Activated gamma-delta T cell treated with Interleukin-2 at 50 U/mL for 16 hours (primary cell): ENCODE measurements at regions not wholly inside any gene's neighbourhood (a gene's known extent, or its start where the extent isn't known, plus 50 kb on each side); places are given as distances from the start of the nearest gene placed in this dataset.
"Not testable (repeated sequence)": the region's sequence is repeated elsewhere in the genome, so short reads cannot be mapped to it uniquely, and the experiment has no call there.

Experiments used
- DNase-seq: peaks from one replicate; pipeline ENCODE4 v3.0.0-alpha.2; 2020

GRCh38 chr3:94612631-94613030 is 549.8 kb downstream of the NSUN3 start:
- DNase-seq: no peak

GRCh38 chr3:94614192-94614591 is 551.3 kb downstream of the NSUN3 start:
- no peak for DNase-seq

- no peak for DNase-seq
Measured at GRCh38 chr3:94615275-94616065, 552.6 kb downstream of the NSUN3 start.

GRCh38 chr3:94616833-94617232 is 554.0 kb downstream of the NSUN3 start:
- DNase-seq: no peak

GRCh38 chr3:94617312-94617711 is 554.5 kb downstream of the NSUN3 start:
- DNase-seq: no peak

- no peak for DNase-seq
Measured at GRCh38 chr3:94619643-94620042, 556.8 kb downstream of the NSUN3 start.

- DNase-seq: no peak
Measured at GRCh38 chr3:94626573-94626972, 563.7 kb downstream of the NSUN3 start.

GRCh38 chr3:94627689-94628088 is 564.8 kb downstream of the NSUN3 start:
- no peak for DNase-seq

GRCh38 chr3:94643400-94643799 is 580.5 kb downstream of the NSUN3 start:
- no peak for DNase-seq

GRCh38 chr3:94645790-94646189 is 582.9 kb downstream of the NSUN3 start:
- no peak for DNase-seq

GRCh38 chr3:94647131-94647530 is 584.3 kb downstream of the NSUN3 start:
- no peak for DNase-seq

- DNase-seq: not testable (repeated sequence)
Measured at GRCh38 chr3:94648270-94649180, 585.7 kb downstream of the NSUN3 start.

- no peak for DNase-seq
Measured at GRCh38 chr3:94654096-94654495, 591.2 kb downstream of the NSUN3 start.

GRCh38 chr3:94665922-94666321 is 603.1 kb downstream of the NSUN3 start:
- DNase-seq: no peak

GRCh38 chr3:94671078-94671477 is 608.2 kb downstream of the NSUN3 start:
- DNase-seq: no peak

GRCh38 chr3:94673876-94674275 is 611.0 kb downstream of the NSUN3 start:
- no peak for DNase-seq

GRCh38 chr3:94686208-94686607 is 623.3 kb downstream of the NSUN3 start:
- no peak for DNase-seq

- no peak for DNase-seq
Measured at GRCh38 chr3:94693997-94694640, 631.3 kb downstream of the NSUN3 start.

- no peak for DNase-seq
Measured at GRCh38 chr3:94694894-94695293, 632.0 kb downstream of the NSUN3 start.

GRCh38 chr3:94704467-94704866 is 641.6 kb downstream of the NSUN3 start:
- DNase-seq: no peak

- DNase-seq: no peak
Measured at GRCh38 chr3:94709249-94709902, 646.5 kb downstream of the NSUN3 start.

GRCh38 chr3:94714194-94714593 is 651.3 kb downstream of the NSUN3 start:
- no peak for DNase-seq
